HEK293 (cell line): ENCODE measurements at regions not wholly inside any gene's neighbourhood (a gene's known extent, or its start where the extent isn't known, plus 50 kb on each side); places are given as distances from the start of the nearest gene placed in this dataset.
"Not testable (repeated sequence)": the region's sequence is repeated elsewhere in the genome, so short reads cannot be mapped to it uniquely, and the experiment has no call there.

Source experiments
- CTCF ChIA-PET: fragments of 350-600 bp; formaldehyde crosslinking; extraction: SDS; loops from one replicate; lab custom pipeline; 2021; ENCODE audit warnings: antibody characterized with exemption; lab: Yijun Ruan, JAX
- POLR2A ChIA-PET: fragments of 300-600 bp; formaldehyde crosslinking; extraction: SDS; loops from one replicate; lab custom pipeline; 2020; ENCODE audit warnings: antibody characterized with exemption, inconsistent platforms; lab: Yijun Ruan, JAX
- H3K27ac ChIP-seq: fragments of 200-500 bp; sonication (Bioruptor generic); 2 replicates; pipeline ENCODE4 v1.5.1; 2014; ENCODE audit warnings: low read depth, low read length, control low read depth, inconsistent platforms; ENCODE audit errors: extremely low read depth
- H3K36me3 ChIP-seq, 2 experiments: fragments of 200-500 bp in 1 of 2; sonication (Bioruptor generic) in 1 of 2; 1 replicate in 1 of 2; 2 replicates in 1 of 2; pipeline ENCODE4 v1.5.1; 2014 to 2017; ENCODE audit warnings: inconsistent platforms in 2 of 2, low read length in 2 of 2; ENCODE audit not compliant: control insufficient read depth in 2 of 2, insufficient read depth in 1 of 2
- H3K4me1 ChIP-seq: fragments of 200-500 bp; sonication (Bioruptor generic); 2 replicates; pipeline ENCODE4 v1.5.1; 2014; ENCODE audit warnings: mild to moderate bottlenecking, low read length, inconsistent platforms; ENCODE audit not compliant: control insufficient read depth, insufficient read depth
- H3K4me3 ChIP-seq: 2 replicates; pipeline ENCODE4 v1.5.1; 2011; ENCODE audit warnings: low read depth, mild to moderate bottlenecking, control low read depth, low read length, moderate library complexity
- H3K9me3 ChIP-seq: fragments of 200-500 bp; sonication (Bioruptor generic); 2 replicates; pipeline ENCODE4 v1.5.1; 2014; ENCODE audit warnings: low read depth, low read length, inconsistent platforms; ENCODE audit not compliant: control insufficient read depth, insufficient read depth
- IKZF3 ChIP-seq: fragments of 450-650 bp; IDR thresholded peaks from 2 replicates; pipeline ENCODE4 v1.5.0; 2018; ENCODE audit warnings: missing biosample characterization, mild to moderate bottlenecking, missing genetic modification characterization, moderate library complexity
- MYNN ChIP-seq: fragments of 450-650 bp; formaldehyde crosslinking; IDR thresholded peaks from 2 replicates; pipeline ENCODE4 v1.5.1; 2016; ENCODE audit warnings: missing biosample characterization, missing genetic modification characterization, borderline replicate concordance
- TCF7L2 ChIP-seq: IDR thresholded peaks from 2 replicates; pipeline ENCODE4 v1.6.1; 2011; ENCODE audit warnings: low read depth, mild to moderate bottlenecking, inconsistent platforms, low read length, moderate library complexity, borderline replicate concordance
- YY2 ChIP-seq: fragments of 450-650 bp; formaldehyde crosslinking; IDR thresholded peaks from 2 replicates; pipeline ENCODE4 v1.5.1; 2016; ENCODE audit warnings: missing biosample characterization, missing genetic modification characterization
- ZNF138 ChIP-seq: fragments of 450-650 bp; formaldehyde crosslinking; IDR thresholded peaks from 2 replicates; pipeline ENCODE4 v1.5.1; 2016; ENCODE audit warnings: missing biosample characterization, missing genetic modification characterization, borderline replicate concordance
- ZNF2 ChIP-seq: fragments of 450-650 bp; formaldehyde crosslinking; IDR thresholded peaks from 2 replicates; pipeline ENCODE4 v1.5.1; 2016; ENCODE audit warnings: missing biosample characterization, missing genetic modification characterization
- ZNF473 ChIP-seq: fragments of 450-650 bp; formaldehyde crosslinking; IDR thresholded peaks from 2 replicates; pipeline ENCODE4 v1.5.1; 2017; ENCODE audit warnings: missing biosample characterization, missing genetic modification characterization
- ZNF48 ChIP-seq: fragments of 450-650 bp; formaldehyde crosslinking; IDR thresholded peaks from 2 replicates; pipeline ENCODE4 v1.5.1; 2016; ENCODE audit warnings: missing biosample characterization, missing genetic modification characterization
- ZNF701 ChIP-seq: fragments of 450-650 bp; formaldehyde crosslinking; IDR thresholded peaks from 2 replicates; pipeline ENCODE4 v1.5.1; 2016; ENCODE audit warnings: missing biosample characterization, missing genetic modification characterization
- ZNF791 ChIP-seq: fragments of 450-650 bp; formaldehyde crosslinking; IDR thresholded peaks from 2 replicates; pipeline ENCODE4 v1.5.1; 2016; ENCODE audit warnings: missing biosample characterization, missing genetic modification characterization
- ZNF830 ChIP-seq: fragments of 450-650 bp; IDR thresholded peaks from 2 replicates; pipeline ENCODE4 v1.5.0; 2018; ENCODE audit warnings: missing biosample characterization, missing genetic modification characterization, low read depth, mild to moderate bottlenecking, moderate library complexity
- ZXDB ChIP-seq: fragments of 450-650 bp; formaldehyde crosslinking; IDR thresholded peaks from 2 replicates; pipeline ENCODE4 v1.5.1; 2016; ENCODE audit warnings: missing biosample characterization, missing genetic modification characterization
- TF ChIP-seq, protein P1 (sequence below): fragments of 450-650 bp; formaldehyde crosslinking; IDR thresholded peaks from 2 replicates; pipeline ENCODE4 v1.5.1; 2017; ENCODE audit warnings: missing biosample characterization, mild to moderate bottlenecking, missing genetic modification characterization, moderate library complexity
- TF ChIP-seq, protein P2 (sequence below): fragments of 450-650 bp; formaldehyde crosslinking; IDR thresholded peaks from 2 replicates; pipeline ENCODE4 v1.5.1; 2016; ENCODE audit warnings: missing biosample characterization, missing genetic modification characterization
- TF ChIP-seq, protein P3 (sequence below): fragments of 450-650 bp; formaldehyde crosslinking; IDR thresholded peaks from 2 replicates; pipeline ENCODE4 v1.5.1; 2016; ENCODE audit warnings: missing biosample characterization, missing genetic modification characterization

DNA sequence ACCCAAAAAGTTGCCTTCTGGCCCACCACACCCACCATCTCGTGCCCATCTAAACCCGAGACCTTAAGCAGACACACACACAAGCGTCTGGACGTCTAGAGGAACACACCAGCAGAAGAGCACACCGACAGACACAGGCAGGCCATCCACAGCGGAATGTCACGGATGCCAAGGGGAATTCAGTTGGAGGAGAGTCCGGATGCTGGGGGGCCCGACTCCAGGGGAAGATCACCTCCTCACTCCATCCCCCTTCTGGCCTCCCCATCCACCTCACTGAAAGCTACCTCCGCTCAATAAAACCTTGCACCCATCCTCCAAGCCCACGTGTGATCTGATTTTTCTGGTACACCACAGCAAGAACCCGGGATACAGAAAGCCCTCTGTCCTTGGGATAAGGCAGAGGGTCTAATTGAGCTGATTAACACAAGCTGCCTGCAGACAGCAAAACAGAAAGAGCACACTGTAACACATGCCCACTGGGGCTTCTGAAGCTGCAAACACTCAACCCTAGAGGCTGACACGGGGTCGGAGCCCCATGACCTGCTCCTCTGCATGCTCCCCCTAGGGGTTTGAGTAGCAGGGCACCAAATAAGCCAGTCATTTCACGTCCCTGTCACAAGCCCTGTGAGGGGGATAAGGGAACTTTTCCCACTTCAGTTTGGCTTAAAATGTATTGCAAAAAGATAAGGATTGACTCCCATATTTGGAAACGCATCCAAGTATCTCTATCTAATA is 339.6 kb upstream of the PCDH10 start:
- no peaks in the 10 kb centered on the region for H3K36me3 ChIP-seq
- no peak overlapping the region for H3K27ac ChIP-seq
- no peak overlapping the region for H3K4me3 ChIP-seq
- no peak for TF ChIP-seq YY2 (tag by site-specific recombination)
- TF ChIP-seq, protein P1, sequence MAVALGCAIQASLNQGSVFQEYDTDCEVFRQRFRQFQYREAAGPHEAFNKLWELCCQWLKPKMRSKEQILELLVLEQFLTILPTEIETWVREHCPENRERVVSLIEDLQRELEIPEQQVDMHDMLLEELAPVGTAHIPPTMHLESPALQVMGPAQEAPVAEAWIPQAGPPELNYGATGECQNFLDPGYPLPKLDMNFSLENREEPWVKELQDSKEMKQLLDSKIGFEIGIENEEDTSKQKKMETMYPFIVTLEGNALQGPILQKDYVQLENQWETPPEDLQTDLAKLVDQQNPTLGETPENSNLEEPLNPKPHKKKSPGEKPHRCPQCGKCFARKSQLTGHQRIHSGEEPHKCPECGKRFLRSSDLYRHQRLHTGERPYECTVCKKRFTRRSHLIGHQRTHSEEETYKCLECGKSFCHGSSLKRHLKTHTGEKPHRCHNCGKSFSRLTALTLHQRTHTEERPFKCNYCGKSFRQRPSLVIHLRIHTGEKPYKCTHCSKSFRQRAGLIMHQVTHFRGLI (tag by site-specific recombination), result no peak
- TF ChIP-seq, protein P2, sequence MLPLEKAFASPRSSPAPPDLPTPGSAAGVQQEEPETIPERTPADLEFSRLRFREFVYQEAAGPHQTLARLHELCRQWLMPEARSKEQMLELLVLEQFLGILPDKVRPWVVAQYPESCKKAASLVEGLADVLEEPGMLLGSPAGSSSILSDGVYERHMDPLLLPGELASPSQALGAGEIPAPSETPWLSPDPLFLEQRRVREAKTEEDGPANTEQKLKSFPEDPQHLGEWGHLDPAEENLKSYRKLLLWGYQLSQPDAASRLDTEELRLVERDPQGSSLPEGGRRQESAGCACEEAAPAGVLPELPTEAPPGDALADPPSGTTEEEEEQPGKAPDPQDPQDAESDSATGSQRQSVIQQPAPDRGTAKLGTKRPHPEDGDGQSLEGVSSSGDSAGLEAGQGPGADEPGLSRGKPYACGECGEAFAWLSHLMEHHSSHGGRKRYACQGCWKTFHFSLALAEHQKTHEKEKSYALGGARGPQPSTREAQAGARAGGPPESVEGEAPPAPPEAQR (tag by site-specific recombination), result no peak
- TF ChIP-seq MYNN (tag by site-specific recombination), result no peak
- no peak for TF ChIP-seq TCF7L2
- no peak for TF ChIP-seq ZXDB
- TF ChIP-seq ZNF2 (tag by site-specific recombination), result no peak
- TF ChIP-seq ZNF473, result no peak
- TF ChIP-seq ZNF830 (tag by site-specific recombination), result no peak
- TF ChIP-seq, protein P3, sequence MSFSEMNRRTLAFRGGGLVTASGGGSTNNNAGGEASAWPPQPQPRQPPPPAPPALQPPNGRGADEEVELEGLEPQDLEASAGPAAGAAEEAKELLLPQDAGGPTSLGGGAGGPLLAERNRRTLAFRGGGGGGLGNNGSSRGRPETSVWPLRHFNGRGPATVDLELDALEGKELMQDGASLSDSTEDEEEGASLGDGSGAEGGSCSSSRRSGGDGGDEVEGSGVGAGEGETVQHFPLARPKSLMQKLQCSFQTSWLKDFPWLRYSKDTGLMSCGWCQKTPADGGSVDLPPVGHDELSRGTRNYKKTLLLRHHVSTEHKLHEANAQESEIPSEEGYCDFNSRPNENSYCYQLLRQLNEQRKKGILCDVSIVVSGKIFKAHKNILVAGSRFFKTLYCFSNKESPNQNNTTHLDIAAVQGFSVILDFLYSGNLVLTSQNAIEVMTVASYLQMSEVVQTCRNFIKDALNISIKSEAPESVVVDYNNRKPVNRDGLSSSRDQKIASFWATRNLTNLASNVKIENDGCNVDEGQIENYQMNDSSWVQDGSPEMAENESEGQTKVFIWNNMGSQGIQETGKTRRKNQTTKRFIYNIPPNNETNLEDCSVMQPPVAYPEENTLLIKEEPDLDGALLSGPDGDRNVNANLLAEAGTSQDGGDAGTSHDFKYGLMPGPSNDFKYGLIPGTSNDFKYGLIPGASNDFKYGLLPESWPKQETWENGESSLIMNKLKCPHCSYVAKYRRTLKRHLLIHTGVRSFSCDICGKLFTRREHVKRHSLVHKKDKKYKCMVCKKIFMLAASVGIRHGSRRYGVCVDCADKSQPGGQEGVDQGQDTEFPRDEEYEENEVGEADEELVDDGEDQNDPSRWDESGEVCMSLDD (tag by site-specific recombination), result no peak
- no peak for TF ChIP-seq ZNF138
- TF ChIP-seq ZNF791 (tag by site-specific recombination), result no peak
- no peak for TF ChIP-seq ZNF701 (tag by site-specific recombination)
- POLR2A ChIA-PET, result no interaction called here
- no peaks in the 10 kb centered on the region for H3K4me1 ChIP-seq
- CTCF ChIA-PET, result no interaction called here
- no peaks in the 10 kb centered on the region for H3K9me3 ChIP-seq

DNA sequence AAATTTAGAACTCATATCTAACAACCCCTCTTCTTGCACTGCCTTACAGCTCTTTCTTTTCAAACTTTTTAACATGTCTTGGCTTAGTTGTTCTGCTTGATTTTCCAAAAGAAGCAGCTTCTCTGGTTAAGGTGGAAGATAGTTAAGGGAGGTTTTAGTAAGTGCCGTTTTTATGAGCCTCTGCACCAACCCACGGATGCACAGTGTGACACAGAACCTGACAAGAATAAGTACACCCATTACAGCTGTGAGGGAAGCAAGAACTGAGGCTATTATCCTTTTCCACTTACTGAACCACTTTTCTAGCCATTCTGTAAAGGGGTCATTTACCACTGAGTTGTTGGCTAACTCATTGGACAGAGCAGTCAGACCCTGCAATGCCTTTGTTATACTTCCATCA is 336.0 kb upstream of the PCDH10 start:
- H3K36me3 ChIP-seq, H3K9me3 ChIP-seq, H3K4me1 ChIP-seq, H3K4me3 ChIP-seq, H3K27ac ChIP-seq, POLR2A ChIA-PET, CTCF ChIA-PET: not testable (repeated sequence)

DNA sequence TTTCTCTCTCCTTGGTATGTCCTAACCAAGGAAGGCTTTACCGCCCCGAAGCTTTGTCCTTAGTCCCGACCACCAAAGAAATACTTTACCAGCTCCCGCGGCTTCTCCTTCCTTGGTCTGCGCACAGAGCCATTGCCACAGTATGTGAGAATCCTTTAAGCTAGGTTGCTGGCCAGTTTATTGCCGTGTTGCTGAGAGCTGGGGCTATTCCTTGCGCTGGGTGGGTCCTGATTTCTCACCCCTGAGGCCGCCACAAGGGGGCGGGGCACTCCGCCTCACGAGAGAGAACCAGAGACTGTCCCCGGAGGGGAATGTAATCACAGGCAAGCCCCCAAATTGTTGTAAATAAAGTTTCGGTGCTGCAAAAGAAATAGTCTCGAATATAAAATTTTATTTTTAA is 331.0 kb upstream of the PCDH10 start:
- TF ChIP-seq IKZF3 (tag by site-specific recombination) (no peak), ZNF48 (tag by site-specific recombination) (no peak)
- Histone ChIP-seq H3K36me3 (no peaks in the 10 kb centered on the region), H3K4me3 (no peak overlapping the region), H3K4me1 (no peaks in the 10 kb centered on the region), H3K9me3 (no peaks in the 10 kb centered on the region), H3K27ac (no peak overlapping the region)
- CTCF ChIA-PET, result interaction anchor here (0.5 kb wide), 1 partner anchor 47 kb away, joined by 3 read pairs; no protein-coding TSS in a partner anchor
- POLR2A ChIA-PET, result no interaction called here
